Loucy (cell line): ENCODE measurements at regions not wholly inside any gene's neighbourhood (a gene's known extent, or its start where the extent isn't known, plus 50 kb on each side); places are given as distances from the start of the nearest gene placed in this dataset.
"Not testable (repeated sequence)": the region's sequence is repeated elsewhere in the genome, so short reads cannot be mapped to it uniquely, and the experiment has no call there.

Source experiments
- H2AFZ ChIP-seq: fragments of 200-600 bp; sonication (generic); 2 replicates; pipeline ENCODE4 v1.6.0; 2016; ENCODE audit warnings: antibody characterized with exemption, mild to moderate bottlenecking, low read length, moderate library complexity
- H3F3A ChIP-seq: fragments of 200-600 bp; 2 replicates; pipeline ENCODE4 v1.6.0; 2016; ENCODE audit warnings: antibody characterized with exemption, low read depth, mild to moderate bottlenecking
- H3K27me3 ChIP-seq: fragments of 200-600 bp; sonication (generic); 2 replicates; pipeline ENCODE4 v1.6.1; 2014; ENCODE audit warnings: low read length, mild to moderate bottlenecking; ENCODE audit not compliant: insufficient read depth, poor library complexity, severe bottlenecking
- H3K36me3 ChIP-seq: fragments of 200-600 bp; sonication (generic); 2 replicates; pipeline ENCODE4 v1.6.1; 2016; ENCODE audit warnings: low read length; ENCODE audit not compliant: insufficient read depth
- H3K4me1 ChIP-seq: fragments of 200-600 bp; sonication (generic); 2 replicates; pipeline ENCODE4 v1.5.1; 2014; ENCODE audit warnings: low read length, mild to moderate bottlenecking; ENCODE audit not compliant: insufficient read depth, poor library complexity, severe bottlenecking
- H3K4me2 ChIP-seq: fragments of 200-600 bp; sonication (generic); 2 replicates; pipeline ENCODE4 v1.6.0; 2014; ENCODE audit warnings: antibody characterized with exemption, low read length, low read depth, mild to moderate bottlenecking; ENCODE audit not compliant: poor library complexity, severe bottlenecking
- H3K4me3 ChIP-seq: fragments of 200-600 bp; sonication (generic); 2 replicates; pipeline ENCODE4 v1.5.1; 2014; ENCODE audit warnings: low read length, mild to moderate bottlenecking, mixed read lengths; ENCODE audit not compliant: poor library complexity, severe bottlenecking
- H3K79me2 ChIP-seq: fragments of 200-600 bp; sonication (generic); 2 replicates; pipeline ENCODE4 v1.6.1; 2014; ENCODE audit warnings: low read length; ENCODE audit not compliant: insufficient read depth
- H3K9ac ChIP-seq: fragments of 200-600 bp; sonication (generic); 2 replicates; pipeline ENCODE4 v1.6.0; 2014; ENCODE audit warnings: mild to moderate bottlenecking, low read depth, low read length, moderate library complexity; ENCODE audit not compliant: poor library complexity, severe bottlenecking
- H3K9me2 ChIP-seq: fragments of 200-600 bp; sonication (generic); replicated peaks from 2 replicates; pipeline ENCODE4 v1.6.1; 2016; ENCODE audit warnings: low read depth, low read length, mixed read lengths
- H3K9me3 ChIP-seq: fragments of 200-600 bp; sonication (generic); 2 replicates; pipeline ENCODE4 v1.6.1; 2014; ENCODE audit warnings: mild to moderate bottlenecking, antibody characterized with exemption, low read length, low read depth; ENCODE audit not compliant: insufficient read depth
- H4K20me1 ChIP-seq: fragments of 200-600 bp; sonication (generic); 2 replicates; pipeline ENCODE4 v1.6.0; 2014; ENCODE audit warnings: antibody characterized with exemption, low read length, mild to moderate bottlenecking; ENCODE audit not compliant: insufficient read depth, poor library complexity, severe bottlenecking
- CTCF ChIP-seq: fragments of 200-600 bp; sonication (generic); conservative IDR thresholded peaks from 2 replicates; pipeline ENCODE4 v1.5.1; 2014; ENCODE audit warnings: mild to moderate bottlenecking, antibody characterized with exemption, low read length
- EZH2phosphoT487 ChIP-seq: fragments of 200-600 bp; IDR thresholded peaks from 2 replicates; pipeline ENCODE4 v1.6.1; 2018; ENCODE audit warnings: antibody characterized with exemption, mild to moderate bottlenecking, moderate library complexity, borderline replicate concordance

GRCh38 chr1:165965857-165966256, 138.4 kb downstream of the UCK2 start:
- Histone ChIP-seq H3K36me3 (no peaks in the 10 kb centered on the region), H3K27me3 (no peaks in the 10 kb centered on the region), H4K20me1 (no peaks in the 10 kb centered on the region), H3K79me2 (no peaks in the 10 kb centered on the region), H3K9me3 (no peaks in the 10 kb centered on the region), H3K9me2 (no peaks in the 10 kb centered on the region), H2AFZ (no peak overlapping the region), H3K4me1 (no peaks in the 10 kb centered on the region), H3K9ac (no peak overlapping the region), H3K4me2 (no peak overlapping the region), H3F3A (no peaks in the 10 kb centered on the region), H3K4me3 (no peak overlapping the region)
- TF ChIP-seq EZH2phosphoT487 (no peak), CTCF (no peak)

GRCh38 chr1:165969366-165969765, 142.0 kb downstream of the UCK2 start:
- H3K9ac ChIP-seq, H3F3A ChIP-seq, H3K9me3 ChIP-seq, H2AFZ ChIP-seq, H3K27me3 ChIP-seq, H3K4me2 ChIP-seq, H3K4me1 ChIP-seq, H3K9me2 ChIP-seq, H3K36me3 ChIP-seq, H3K79me2 ChIP-seq, H3K4me3 ChIP-seq, H4K20me1 ChIP-seq: not testable (repeated sequence)

GRCh38 chr1:165974598-165975131, 147.3 kb downstream of the UCK2 start:
- no peaks in the 10 kb centered on the region for H3F3A ChIP-seq
- no peak overlapping the region for H3K4me3 ChIP-seq
- H3K4me1 ChIP-seq: no peaks in the 10 kb centered on the region
- H3K36me3 ChIP-seq: no peaks in the 10 kb centered on the region
- H4K20me1 ChIP-seq: no peaks in the 10 kb centered on the region
- H3K9ac ChIP-seq: no peak overlapping the region
- H2AFZ ChIP-seq: no peak overlapping the region
- no peak for TF ChIP-seq EZH2phosphoT487
- no peak for TF ChIP-seq CTCF
- no peaks in the 10 kb centered on the region for H3K79me2 ChIP-seq
- no peak overlapping the region for H3K4me2 ChIP-seq
- no peaks in the 10 kb centered on the region for H3K9me3 ChIP-seq
- H3K27me3 ChIP-seq: no peaks in the 10 kb centered on the region
- H3K9me2 ChIP-seq: no peaks in the 10 kb centered on the region

GRCh38 chr1:165988275-165988674, 160.9 kb downstream of the UCK2 start:
- Histone ChIP-seq H3K4me1 (no peaks in the 10 kb centered on the region), H3K4me2 (no peak overlapping the region), H4K20me1 (no peaks in the 10 kb centered on the region), H3K36me3 (no peaks in the 10 kb centered on the region), H3K4me3 (no peak overlapping the region), H3K9me2 (no peaks in the 10 kb centered on the region), H3K79me2 (no peaks in the 10 kb centered on the region), H3K27me3 (no peaks in the 10 kb centered on the region), H2AFZ (no peak overlapping the region), H3K9ac (no peak overlapping the region), H3K9me3 (no peaks in the 10 kb centered on the region), H3F3A (no peaks in the 10 kb centered on the region)
- TF ChIP-seq CTCF (no peak), EZH2phosphoT487 (no peak)
